ENCODE measurements at regions not wholly inside any gene's neighbourhood (a gene's known extent, or its start where the extent isn't known, plus 50 kb on each side); places are given as distances from the start of the nearest gene placed in this dataset.

DNA sequence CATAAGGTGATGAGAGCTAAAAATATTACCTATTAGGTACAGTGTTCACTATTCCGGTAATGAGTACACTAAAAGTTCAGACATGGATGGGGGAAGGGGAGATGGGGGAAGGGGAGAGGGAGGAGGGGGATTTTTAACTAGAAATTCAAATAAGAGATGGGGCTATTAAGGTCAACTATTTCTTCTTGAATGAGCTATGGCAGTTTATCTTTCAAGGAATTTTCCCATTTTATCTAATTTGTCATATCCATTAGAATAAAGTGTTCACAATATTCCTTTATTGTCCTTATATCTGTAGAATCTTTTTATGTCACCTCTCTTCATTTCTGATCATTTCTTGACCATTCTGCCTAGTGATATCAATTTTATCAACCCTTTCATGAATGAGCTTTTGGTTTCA is 362.4 kb downstream of the SUCLA2 start:
- H3K27ac Mint-ChIP-seq, result no peak overlapping the region
- no peak for ATAC-seq
- no peak overlapping the region for H3K4me3 Mint-ChIP-seq
- peaks cover 23% of the 10 kb centered on the region for H3K27me3 Mint-ChIP-seq
- no peaks in the 10 kb centered on the region for H3K36me3 Mint-ChIP-seq
- no peaks in the 10 kb centered on the region for H3K4me1 Mint-ChIP-seq
- peaks cover 13% of the 10 kb centered on the region for H3K9me3 Mint-ChIP-seq

DNA sequence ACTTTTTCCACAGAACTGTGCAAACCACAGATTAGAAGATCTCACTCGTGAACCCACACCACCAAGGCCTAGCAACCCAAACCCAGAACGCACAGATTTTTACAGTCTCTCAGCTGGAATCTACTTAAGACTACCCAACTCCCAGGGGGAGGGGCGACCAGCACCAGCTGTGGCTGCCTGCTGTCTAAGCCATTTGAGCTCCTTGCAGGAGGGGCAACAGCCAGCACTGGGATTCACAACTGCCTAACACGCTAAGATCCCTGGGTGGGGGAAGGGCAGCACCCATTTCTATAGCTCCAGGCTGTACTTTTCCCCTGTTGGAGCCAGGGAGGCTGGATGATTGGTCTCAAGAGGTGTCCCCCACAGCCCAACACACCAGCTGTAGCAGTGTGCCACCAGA is 368.8 kb downstream of the SUCLA2 start:
- no peaks in the 10 kb centered on the region for H3K4me1 Mint-ChIP-seq
- H3K27ac Mint-ChIP-seq, result no peak overlapping the region
- peaks cover 43% of the 10 kb centered on the region for H3K27me3 Mint-ChIP-seq
- H3K9me3 Mint-ChIP-seq, result peaks cover 17% of the 10 kb centered on the region
- H3K4me3 Mint-ChIP-seq, result no peak overlapping the region
- no peaks in the 10 kb centered on the region for H3K36me3 Mint-ChIP-seq
- ATAC-seq, result no peak

DNA sequence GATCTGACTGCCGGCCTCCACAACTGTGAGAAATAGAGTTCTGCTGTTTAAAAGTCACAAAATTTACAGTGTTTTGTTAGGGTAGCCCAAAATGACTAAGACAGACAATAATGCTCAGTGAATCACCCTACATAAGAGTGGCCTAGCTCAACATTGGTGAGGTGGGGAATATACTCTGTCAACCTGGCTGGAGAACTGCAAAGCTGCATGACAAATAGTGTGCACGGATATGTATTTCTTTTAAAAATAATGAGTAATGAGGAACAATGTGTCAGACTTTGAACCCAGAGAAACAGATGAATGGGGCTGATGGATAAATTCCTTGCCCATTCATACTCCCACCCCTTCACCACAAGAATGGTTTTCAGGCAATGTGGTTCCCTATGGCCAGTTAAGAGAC is 372.4 kb downstream of the SUCLA2 start:
- H3K36me3 Mint-ChIP-seq, result no peaks in the 10 kb centered on the region
- no peak overlapping the region for H3K4me3 Mint-ChIP-seq
- H3K4me1 Mint-ChIP-seq, result no peaks in the 10 kb centered on the region
- ATAC-seq, result no peak
- H3K9me3 Mint-ChIP-seq, result peaks cover 3% of the 10 kb centered on the region
- no peak overlapping the region for H3K27ac Mint-ChIP-seq
- peaks cover 20% of the 10 kb centered on the region for H3K27me3 Mint-ChIP-seq

GRCh38 chr13:47623862-47624261 is 377.2 kb downstream of the SUCLA2 start:
- Mint-ChIP-seq H3K36me3 (no peaks in the 10 kb centered on the region), H3K4me1 (no peaks in the 10 kb centered on the region), H3K4me3 (no peak overlapping the region), H3K9me3 (peaks cover 4% of the 10 kb centered on the region), H3K27me3 (peaks cover 24% of the 10 kb centered on the region), H3K27ac (no peak overlapping the region)
- ATAC-seq, result no peak

DNA sequence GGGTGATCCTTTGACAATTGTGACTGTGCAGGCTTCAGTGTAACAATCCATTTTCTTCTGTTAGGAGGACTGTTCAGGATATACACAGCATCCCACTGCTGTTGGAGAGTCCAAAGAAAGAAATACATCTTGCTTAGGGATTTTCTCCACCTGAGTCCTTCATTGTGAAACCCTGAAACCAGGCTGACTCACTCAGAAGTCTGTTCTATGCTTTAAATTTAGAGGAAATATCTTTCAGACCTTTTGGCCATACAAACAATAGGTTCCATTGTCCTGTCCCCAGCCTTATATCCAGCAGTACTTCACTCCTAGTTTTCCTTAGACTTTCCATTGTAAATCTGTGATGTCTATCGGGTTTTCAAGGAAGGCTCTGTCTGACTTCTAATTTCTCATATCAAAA is 379.1 kb downstream of the SUCLA2 start:
- Mint-ChIP-seq H3K9me3 (peaks cover 5% of the 10 kb centered on the region), H3K27me3 (peaks cover 28% of the 10 kb centered on the region), H3K4me3 (no peak overlapping the region), H3K4me1 (no peaks in the 10 kb centered on the region), H3K27ac (no peak overlapping the region), H3K36me3 (no peaks in the 10 kb centered on the region)
- no peak for ATAC-seq

DNA sequence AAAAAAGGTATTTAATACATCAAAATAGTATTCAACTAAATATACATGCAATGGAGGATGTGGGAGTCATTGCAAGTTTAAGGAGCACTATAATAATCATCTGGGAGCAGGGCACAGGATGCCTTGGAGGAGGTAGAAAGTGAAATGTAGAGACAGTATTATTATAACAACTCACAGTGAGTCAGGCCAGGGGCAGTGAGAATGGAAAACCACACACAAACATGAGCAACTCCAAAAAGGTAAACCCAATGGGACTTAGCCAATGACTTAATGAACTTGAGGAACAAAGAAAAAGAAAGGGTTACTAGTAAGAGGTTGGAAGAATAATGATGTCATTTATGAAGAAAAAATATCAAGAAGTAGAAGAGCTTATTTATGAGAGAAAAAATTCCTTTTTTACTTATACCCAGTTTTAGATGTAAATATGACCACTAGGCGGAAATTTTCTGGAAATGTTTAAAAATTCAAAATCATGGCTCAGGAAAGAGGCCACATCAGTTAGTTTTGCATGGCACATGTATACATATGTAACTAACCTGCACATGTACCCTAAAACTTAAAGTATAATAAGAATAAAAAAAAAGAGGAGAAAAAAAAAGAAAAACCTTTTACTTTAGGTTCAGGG is 389.3 kb downstream of the SUCLA2 start:
- Mint-ChIP-seq H3K4me3 (no peak overlapping the region), H3K36me3 (no peaks in the 10 kb centered on the region), H3K9me3 (peaks cover 15% of the 10 kb centered on the region), H3K27me3 (no peaks in the 10 kb centered on the region), H3K4me1 (no peaks in the 10 kb centered on the region), H3K27ac (no peak overlapping the region)
- ATAC-seq, result no peak

- ATAC-seq, result peak; percentile 50
- no peaks in the 10 kb centered on the region for H3K4me1 Mint-ChIP-seq
- H3K27ac Mint-ChIP-seq, result no peak overlapping the region
- H3K4me3 Mint-ChIP-seq, result no peak overlapping the region
- peaks cover 15% of the 10 kb centered on the region for H3K9me3 Mint-ChIP-seq
- no peaks in the 10 kb centered on the region for H3K36me3 Mint-ChIP-seq
- H3K27me3 Mint-ChIP-seq, result no peaks in the 10 kb centered on the region
Observed at GRCh38 chr13:47610687-47611086, 390.4 kb downstream of the SUCLA2 start.

GRCh38 chr13:47603365-47603764 is 397.7 kb downstream of the SUCLA2 start:
- H3K36me3 Mint-ChIP-seq, result no peaks in the 10 kb centered on the region
- H3K4me1 Mint-ChIP-seq, result no peaks in the 10 kb centered on the region
- peaks cover 12% of the 10 kb centered on the region for H3K9me3 Mint-ChIP-seq

GRCh38 chr13:47598340-47598911 is 402.6 kb downstream of the SUCLA2 start:
- Mint-ChIP-seq H3K27me3 (no peaks in the 10 kb centered on the region), H3K4me3 (no peak overlapping the region), H3K27ac (no peak overlapping the region), H3K4me1 (no peaks in the 10 kb centered on the region), H3K36me3 (no peaks in the 10 kb centered on the region), H3K9me3 (peaks cover 9% of the 10 kb centered on the region)
- no peak for ATAC-seq

More at GRCh38 chr13:47603365-47603764, 397.7 kb downstream of the SUCLA2 start:
- Mint-ChIP-seq H3K27me3 (no peaks in the 10 kb centered on the region), H3K4me3 (no peak overlapping the region), H3K27ac (no peak overlapping the region)
- no peak for ATAC-seq

DNA sequence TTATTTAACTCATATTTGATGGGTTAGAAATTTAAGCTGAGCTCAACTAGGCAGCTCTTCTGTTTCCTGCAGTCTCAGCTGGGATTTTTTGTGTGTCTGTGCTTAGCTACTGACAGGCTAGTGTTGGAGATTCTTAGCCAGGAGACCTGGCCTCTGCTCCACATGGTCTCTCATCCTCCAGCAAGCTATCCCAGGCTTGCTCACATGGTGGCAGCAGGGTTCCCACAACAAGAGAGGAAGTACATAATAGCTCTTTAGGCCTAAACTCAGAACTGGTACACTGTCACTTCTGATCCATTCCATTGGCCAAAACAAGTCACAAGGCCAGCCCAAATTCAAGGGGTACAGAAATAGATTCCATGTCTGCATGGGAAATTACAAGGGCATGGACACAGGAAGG is 406.2 kb downstream of the SUCLA2 start:
- H3K27me3 Mint-ChIP-seq, result no peaks in the 10 kb centered on the region
- H3K27ac Mint-ChIP-seq, result no peak overlapping the region
- H3K4me3 Mint-ChIP-seq, result no peak overlapping the region
- no peaks in the 10 kb centered on the region for H3K4me1 Mint-ChIP-seq
- ATAC-seq, result no peak
- peaks cover 6% of the 10 kb centered on the region for H3K9me3 Mint-ChIP-seq
- no peaks in the 10 kb centered on the region for H3K36me3 Mint-ChIP-seq

DNA sequence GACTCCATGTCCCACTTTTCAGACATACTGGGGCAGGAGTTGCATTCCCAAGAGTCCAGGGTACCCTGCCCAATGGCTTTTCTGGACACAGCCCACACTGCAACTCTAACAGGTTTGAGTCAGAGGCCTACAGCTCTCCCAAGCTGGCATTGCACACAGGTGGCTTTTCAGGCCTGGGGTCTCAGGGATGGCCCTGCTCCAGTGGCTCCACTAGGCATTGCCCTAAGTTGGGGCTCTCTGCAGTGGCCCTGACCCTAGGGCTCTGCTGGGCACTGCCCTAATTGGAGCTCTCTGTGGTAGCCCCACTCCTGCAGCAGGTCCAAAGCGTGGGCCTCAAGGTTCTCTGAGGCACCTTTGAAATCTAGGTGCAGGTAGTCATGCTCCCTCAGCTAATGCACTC is 408.8 kb downstream of the SUCLA2 start:
- no peaks in the 10 kb centered on the region for H3K27me3 Mint-ChIP-seq
- no peak overlapping the region for H3K4me3 Mint-ChIP-seq
- no peaks in the 10 kb centered on the region for H3K4me1 Mint-ChIP-seq
- H3K9me3 Mint-ChIP-seq, result peaks cover 6% of the 10 kb centered on the region
- ATAC-seq, result peak; percentile 43
- H3K36me3 Mint-ChIP-seq, result no peaks in the 10 kb centered on the region
- no peak overlapping the region for H3K27ac Mint-ChIP-seq

DNA sequence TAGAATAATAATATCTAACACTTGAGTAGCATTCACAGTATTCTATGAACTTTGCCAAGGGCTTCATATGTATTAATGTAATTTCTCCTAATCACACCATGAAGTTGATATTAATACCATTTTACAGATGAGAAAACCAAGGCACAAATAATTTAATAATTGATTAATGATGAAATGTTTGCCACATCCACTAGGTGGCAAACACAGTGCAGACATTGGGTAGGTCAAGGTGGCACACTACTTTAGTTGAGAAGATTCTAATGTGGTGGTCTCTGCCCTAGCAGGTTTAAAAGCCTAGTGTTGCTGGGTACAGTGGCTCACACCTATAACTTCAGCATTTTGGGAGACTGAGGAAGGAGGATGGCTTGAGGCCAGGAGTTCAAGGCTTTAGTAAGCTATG is 412.4 kb downstream of the SUCLA2 start:
- no peak overlapping the region for H3K4me3 Mint-ChIP-seq
- no peak overlapping the region for H3K27ac Mint-ChIP-seq
- no peak for ATAC-seq
- peaks cover 3% of the 10 kb centered on the region for H3K9me3 Mint-ChIP-seq
- no peaks in the 10 kb centered on the region for H3K36me3 Mint-ChIP-seq
- H3K4me1 Mint-ChIP-seq, result no peaks in the 10 kb centered on the region
- H3K27me3 Mint-ChIP-seq, result no peaks in the 10 kb centered on the region

DNA sequence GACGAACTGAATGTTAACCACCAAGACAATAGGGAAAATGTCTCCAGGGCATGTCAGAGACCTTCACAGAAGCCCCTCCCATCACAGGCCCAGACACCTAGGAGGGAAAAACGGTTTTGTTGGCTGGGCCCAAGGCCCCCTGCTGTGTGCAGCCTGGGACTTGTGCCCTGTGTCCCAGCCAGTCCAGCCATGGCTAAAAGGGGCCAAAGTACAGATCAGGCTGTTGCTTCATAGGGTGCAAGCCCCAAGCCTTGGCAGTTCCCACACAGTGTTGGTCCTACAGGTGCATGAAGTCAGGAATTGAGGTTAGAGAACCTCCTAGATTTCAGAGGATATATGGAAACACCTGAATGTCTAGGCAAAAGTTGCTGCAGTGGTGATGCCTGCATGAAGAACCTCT is 428.7 kb downstream of the SUCLA2 start:
- H3K9me3 Mint-ChIP-seq, result peaks cover 28% of the 10 kb centered on the region
- no peak overlapping the region for H3K4me3 Mint-ChIP-seq
- H3K36me3 Mint-ChIP-seq, result no peaks in the 10 kb centered on the region
- H3K27me3 Mint-ChIP-seq, result no peaks in the 10 kb centered on the region
- no peak overlapping the region for H3K27ac Mint-ChIP-seq
- no peak for ATAC-seq
- no peaks in the 10 kb centered on the region for H3K4me1 Mint-ChIP-seq

DNA sequence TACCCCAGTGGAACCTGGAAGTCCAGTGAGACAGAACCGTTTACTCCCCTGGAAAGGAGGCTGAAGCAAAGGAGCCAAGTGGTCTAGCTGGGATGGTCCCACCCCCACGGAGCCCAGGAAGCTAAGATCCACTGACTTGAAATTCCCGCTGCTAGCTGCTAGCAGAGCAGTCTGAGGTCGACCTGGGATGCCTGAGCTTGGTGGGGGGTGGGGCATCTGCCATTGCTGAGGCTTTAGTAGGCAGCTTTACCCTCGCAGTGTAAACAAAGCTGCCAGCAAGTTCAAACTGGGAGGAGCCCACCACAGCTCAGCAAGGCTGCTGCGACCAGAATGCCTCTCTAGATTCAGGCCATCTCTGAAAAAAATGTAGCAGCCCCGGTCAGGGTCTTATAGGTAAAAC is 437.0 kb downstream of the SUCLA2 start:
- Mint-ChIP-seq H3K4me3 (no peak overlapping the region), H3K9me3 (peaks cover 21% of the 10 kb centered on the region), H3K36me3 (peaks cover 5% of the 10 kb centered on the region), H3K4me1 (no peaks in the 10 kb centered on the region), H3K27ac (no peak overlapping the region), H3K27me3 (no peaks in the 10 kb centered on the region)
- no peak for ATAC-seq

DNA sequence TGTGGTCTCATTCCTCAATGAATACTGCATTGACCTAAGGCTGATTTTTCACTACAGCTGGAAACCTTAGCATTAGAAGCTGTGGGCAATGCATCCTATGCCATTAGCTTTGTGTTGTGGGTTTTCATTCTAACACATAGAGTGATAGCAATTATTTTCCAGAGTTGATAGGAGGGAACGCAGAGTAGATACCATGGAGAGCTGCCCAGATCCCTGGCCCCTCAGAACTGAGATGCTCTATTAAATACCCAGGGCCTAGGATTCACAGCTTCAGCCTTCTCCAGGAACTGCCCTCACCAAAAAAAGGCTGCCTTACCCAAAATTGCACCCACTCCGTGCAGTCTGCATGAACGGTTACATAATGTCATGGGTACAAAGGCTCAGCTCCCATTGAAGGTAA is 444.4 kb downstream of the SUCLA2 start:
- H3K4me3 Mint-ChIP-seq, result no peak overlapping the region
- ATAC-seq, result no peak
- H3K27me3 Mint-ChIP-seq, result peaks cover 6% of the 10 kb centered on the region
- no peaks in the 10 kb centered on the region for H3K4me1 Mint-ChIP-seq
- H3K9me3 Mint-ChIP-seq, result no peaks in the 10 kb centered on the region
- no peak overlapping the region for H3K27ac Mint-ChIP-seq
- H3K36me3 Mint-ChIP-seq, result no peaks in the 10 kb centered on the region

DNA sequence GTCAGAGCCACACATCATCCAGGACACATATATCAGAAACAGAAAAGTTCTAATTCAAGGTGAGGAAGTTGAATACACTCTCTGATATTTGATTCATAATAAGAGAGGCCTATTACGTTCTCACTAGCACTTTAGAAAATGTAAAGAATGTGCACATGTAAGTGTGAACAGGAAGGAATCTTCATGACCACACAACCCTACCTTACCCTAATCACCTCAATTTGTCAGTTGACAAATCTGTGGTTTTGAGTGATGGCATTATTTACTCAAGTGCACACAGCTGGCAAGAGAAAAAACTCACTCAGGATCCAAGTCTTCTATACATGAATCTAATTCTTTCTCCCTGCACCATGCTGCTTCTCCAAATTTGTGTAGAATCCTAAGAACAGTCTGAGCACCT is 445.8 kb downstream of the SUCLA2 start:
- peaks cover 13% of the 10 kb centered on the region for H3K27me3 Mint-ChIP-seq
- H3K4me1 Mint-ChIP-seq, result no peaks in the 10 kb centered on the region
- H3K27ac Mint-ChIP-seq, result no peak overlapping the region
- no peaks in the 10 kb centered on the region for H3K36me3 Mint-ChIP-seq
- no peak for ATAC-seq
- H3K4me3 Mint-ChIP-seq, result no peak overlapping the region
- H3K9me3 Mint-ChIP-seq, result no peaks in the 10 kb centered on the region

Measured in stimulated activated memory B cell treated with anti-CD40 and anti-IgM and Interleukin-4, amounts not matched to agents 10 μg/mL and 1 μg/mL and 100 μg/mL, for 72 hours (primary cell).